HG03432 (cell line): ENCODE measurements at regions not wholly inside any gene's neighbourhood (a gene's known extent, or its start where the extent isn't known, plus 50 kb on each side); places are given as distances from the start of the nearest gene placed in this dataset.

ENCODE experiments used
- ATAC-seq: cut with Tn5 transposase; IDR thresholded peaks from one replicate; pipeline ENCODE4 v1.9.1; 2021; ENCODE audit warnings: mild to moderate bottlenecking, moderate library complexity; ENCODE audit not compliant: unreplicated experiment

- ATAC-seq = no peak
Observed at GRCh38 chr16:64138621-64139020, 983.2 kb downstream of the CDH11 start.

- ATAC-seq = no peak
Observed at GRCh38 chr16:64138006-64138405, 983.9 kb downstream of the CDH11 start.

- ATAC-seq = no peak
Observed at GRCh38 chr16:64136743-64137142, 985.1 kb downstream of the CDH11 start.

GRCh38 chr16:64136314-64136713 lies 985.5 kb downstream of the CDH11 start:
- ATAC-seq = no peak

- no peak for ATAC-seq
Observed at GRCh38 chr16:64133366-64133765, 988.5 kb downstream of the CDH11 start.

GRCh38 chr16:64132759-64133361 lies 989.0 kb downstream of the CDH11 start:
- ATAC-seq = no peak

- ATAC-seq = no peak
Observed at GRCh38 chr16:64132190-64132589, 989.7 kb downstream of the CDH11 start.

GRCh38 chr16:64131423-64131822 lies 990.4 kb downstream of the CDH11 start:
- no peak for ATAC-seq

- no peak for ATAC-seq
Observed at GRCh38 chr16:64130140-64130539, 991.7 kb downstream of the CDH11 start.

GRCh38 chr16:64122177-64122576 lies 999.7 kb downstream of the CDH11 start:
- no peak for ATAC-seq

GRCh38 chr16:64121473-64121872 lies 1000.4 kb downstream of the CDH11 start:
- ATAC-seq = no peak

- ATAC-seq = no peak
Observed at GRCh38 chr16:64116151-64116550, 1005.7 kb downstream of the CDH11 start.

GRCh38 chr16:64109241-64109640 lies 1012.6 kb downstream of the CDH11 start:
- ATAC-seq = no peak

GRCh38 chr16:64102654-64103053 lies 1019.2 kb downstream of the CDH11 start:
- ATAC-seq = no peak

- no peak for ATAC-seq
Observed at GRCh38 chr16:64098451-64098850, 1023.4 kb downstream of the CDH11 start.

- no peak for ATAC-seq
Observed at GRCh38 chr16:64096689-64097088, 1025.2 kb downstream of the CDH11 start.

GRCh38 chr16:64094992-64095634 lies 1026.8 kb downstream of the CDH11 start:
- ATAC-seq = no peak

- ATAC-seq = no peak
Observed at GRCh38 chr16:64094181-64094965, 1027.5 kb downstream of the CDH11 start.

GRCh38 chr16:64092271-64092670 lies 1029.6 kb downstream of the CDH11 start:
- no peak for ATAC-seq

- ATAC-seq = no peak
Observed at GRCh38 chr16:64090327-64090726, 1031.5 kb downstream of the CDH11 start.

- ATAC-seq = no peak
Observed at GRCh38 chr16:64089697-64090096, 1032.2 kb downstream of the CDH11 start.

- no peak for ATAC-seq
Observed at GRCh38 chr16:64088838-64089237, 1033.0 kb downstream of the CDH11 start.
